ENCODE measurements at regions not wholly inside any gene's neighbourhood (a gene's known extent, or its start where the extent isn't known, plus 50 kb on each side); places are given as distances from the start of the nearest gene placed in this dataset.
"Not testable (repeated sequence)": the region's sequence is repeated elsewhere in the genome, so short reads cannot be mapped to it uniquely, and the experiment has no call there.

- no peak for FAIRE-seq
- DNase-seq (ENCODE audit: low spot score in 2 of 2): no peak
These were observed 132.9 kb downstream of the C3orf38 start for GRCh38 chr3:88282528-88283241.

- DNase-seq (ENCODE audit: low spot score in 2 of 2) (no peak), FAIRE-seq (no peak)
These were observed 133.5 kb downstream of the C3orf38 start for GRCh38 chr3:88283242-88283592.

GRCh38 chr3:88291486-88291885, 141.7 kb downstream of the C3orf38 start:
- no peak for FAIRE-seq
- no peak for DNase-seq (ENCODE audit: low spot score in 2 of 2)

GRCh38 chr3:88298189-88298588, 148.4 kb downstream of the C3orf38 start:
- FAIRE-seq (no peak), DNase-seq (ENCODE audit: low spot score in 2 of 2) (no peak)

GRCh38 chr3:88301273-88301995, 151.7 kb downstream of the C3orf38 start:
- FAIRE-seq (no peak), DNase-seq (ENCODE audit: low spot score in 2 of 2) (no peak)

- no peak for FAIRE-seq
- no peak for DNase-seq (ENCODE audit: low spot score in 2 of 2)
These were observed 152.2 kb downstream of the C3orf38 start for GRCh38 chr3:88301996-88302393.

- not testable (repeated sequence) for DNase-seq (ENCODE audit: low spot score in 2 of 2); FAIRE-seq
These were observed 153.7 kb downstream of the C3orf38 start for GRCh38 chr3:88303331-88303904.

GRCh38 chr3:88307666-88308065, 157.9 kb downstream of the C3orf38 start:
- no peak for FAIRE-seq

GRCh38 chr3:88311826-88312225, 162.1 kb downstream of the C3orf38 start:
- DNase-seq (ENCODE audit: low spot score in 2 of 2) (no peak), FAIRE-seq (no peak)

More at GRCh38 chr3:88307666-88308065, 157.9 kb downstream of the C3orf38 start:
- DNase-seq (ENCODE audit: low spot score in 2 of 2): no peak

- FAIRE-seq: no peak
- DNase-seq (ENCODE audit: low spot score in 2 of 2): no peak
These were observed 162.5 kb downstream of the C3orf38 start for GRCh38 chr3:88312256-88312655.

GRCh38 chr3:88318067-88318466, 168.3 kb downstream of the C3orf38 start:
- FAIRE-seq (no peak), DNase-seq (ENCODE audit: low spot score in 2 of 2) (no peak)

- FAIRE-seq: no peak
- DNase-seq (ENCODE audit: low spot score in 2 of 2): no peak
These were observed 171.7 kb downstream of the C3orf38 start for GRCh38 chr3:88321363-88322050.

- DNase-seq (ENCODE audit: low spot score in 2 of 2): no peak
- FAIRE-seq: no peak
These were observed 175.0 kb downstream of the C3orf38 start for GRCh38 chr3:88324788-88325187.

GRCh38 chr3:88334187-88334868, 184.6 kb downstream of the C3orf38 start:
- DNase-seq (ENCODE audit: low spot score in 2 of 2): no peak
- FAIRE-seq: no peak

GRCh38 chr3:88336894-88337293, 187.1 kb downstream of the C3orf38 start:
- FAIRE-seq (no peak), DNase-seq (ENCODE audit: low spot score in 2 of 2) (no peak)

GRCh38 chr3:88343264-88343663, 193.5 kb downstream of the C3orf38 start:
- FAIRE-seq (no peak), DNase-seq (ENCODE audit: low spot score in 2 of 2) (no peak)

- no peak for FAIRE-seq
These were observed 196.9 kb downstream of the C3orf38 start for GRCh38 chr3:88346643-88347042.

GRCh38 chr3:88362428-88362827, 212.7 kb downstream of the C3orf38 start:
- DNase-seq (ENCODE audit: low spot score in 2 of 2) (no peak), FAIRE-seq (no peak)

More at GRCh38 chr3:88346643-88347042, 196.9 kb downstream of the C3orf38 start:
- no peak for DNase-seq (ENCODE audit: low spot score in 2 of 2)

GRCh38 chr3:88364926-88365325, 215.2 kb downstream of the C3orf38 start:
- FAIRE-seq (no peak), DNase-seq (ENCODE audit: low spot score in 2 of 2) (no peak)

GRCh38 chr3:88369337-88369736, 219.6 kb downstream of the C3orf38 start:
- no peak for DNase-seq (ENCODE audit: low spot score in 2 of 2)
- FAIRE-seq: no peak

- no peak for DNase-seq (ENCODE audit: low spot score in 2 of 2)
- FAIRE-seq: no peak
These were observed 220.0 kb downstream of the C3orf38 start for GRCh38 chr3:88369767-88370166.
